ENCODE measurements at regions not wholly inside any gene's neighbourhood (a gene's known extent, or its start where the extent isn't known, plus 50 kb on each side); places are given as distances from the start of the nearest gene placed in this dataset.

GRCh38 chr7:41425926-41426325 lies 277.0 kb downstream of the INHBA start:
- Histone ChIP-seq H3K27me3 (ENCODE audit: control insufficient read depth in 2 of 2, insufficient read depth in 2 of 2, low read length in 2 of 2) (no peaks in the 10 kb centered on the region), H3K36me3 (replicated peaks in 1 of 2; ENCODE audit: control insufficient read depth in 1 of 2, insufficient read depth in 2 of 2, low read length in 2 of 2) (no peaks in the 10 kb centered on the region), H3K79me2 (ENCODE audit: insufficient read depth, low read length) (no peaks in the 10 kb centered on the region), H3K27ac (ENCODE audit: low read depth in 1 of 2, low read length in 2 of 2) (no peak overlapping the region), H3K9ac (ENCODE audit: insufficient read depth, low read length, poor library complexity, severe bottlenecking) (no peak overlapping the region), H2AFZ (ENCODE audit: insufficient read depth, low read depth, low read length, poor library complexity, severe bottlenecking) (no peak overlapping the region), H4K20me1 (ENCODE audit: insufficient read depth, low read length) (no peaks in the 10 kb centered on the region), H3K9me3 (replicated peaks in 1 of 2; ENCODE audit: control insufficient read depth in 1 of 2, insufficient read depth in 1 of 2, low read length in 2 of 2) (peaks cover 0 to 3% of the 10 kb centered on the region in 2 donors), H3K4me1 (ENCODE audit: control insufficient read depth in 1 of 2, insufficient read depth in 2 of 2, low read length in 2 of 2) (no peaks in the 10 kb centered on the region), H3K4me2 (replicated peaks; ENCODE audit: extremely low read depth, low read length, poor library complexity, severe bottlenecking) (no peak overlapping the region), H3K4me3 (replicated peaks in 1 of 3; ENCODE audit: low read depth in 2 of 3, low read length in 3 of 3) (no peak overlapping the region)
- WGBS (ENCODE audit: insufficient coverage), result no CpG with 5 or more reads among the region's 3 CpGs
- Mint-ChIP-seq H3K27me3 (ENCODE audit: low read depth in 3 of 3) (peaks cover 0 to 3% (median 2%) of the 10 kb centered on the region in 3 donors), H3K9me3 (peaks cover 0 to 11% (median 5%) of the 10 kb centered on the region in 7 donors), H3K4me1 (no peaks in the 10 kb centered on the region), H3K4me3 (no peak overlapping the region), H3K27ac (no peak overlapping the region), H3K36me3 (no peaks in the 10 kb centered on the region)
- TF ChIP-seq CTCF (IDR thresholded peaks at IDR 0.05), result no peak
- DNase-seq, result no peak
- intact Hi-C loops (cut with micrococcal nuclease), result no loop called here

GRCh38 chr7:41421056-41421455 lies 281.8 kb downstream of the INHBA start:
- Mint-ChIP-seq H3K27ac (no peak overlapping the region), H3K4me1 (no peaks in the 10 kb centered on the region), H3K9me3 (peaks cover 1 to 8% (median 6%) of the 10 kb centered on the region in 7 donors), H3K36me3 (no peaks in the 10 kb centered on the region), H3K27me3 (ENCODE audit: low read depth in 3 of 3) (no peaks in the 10 kb centered on the region), H3K4me3 (no peak overlapping the region)
- WGBS (ENCODE audit: insufficient coverage), result 83% methylated on average over 1 of the region's 3 CpGs
- H2AFZ ChIP-seq (ENCODE audit: insufficient read depth, low read depth, low read length, poor library complexity, severe bottlenecking), result no peak overlapping the region
- H3K4me3 ChIP-seq (replicated peaks in 1 of 3; ENCODE audit: low read depth in 2 of 3, low read length in 3 of 3), result no peak overlapping the region
- intact Hi-C loops (cut with micrococcal nuclease), result no loop called here
- H3K4me1 ChIP-seq (ENCODE audit: control insufficient read depth in 1 of 2, insufficient read depth in 2 of 2, low read length in 2 of 2), result no peaks in the 10 kb centered on the region
- H3K27ac ChIP-seq (ENCODE audit: low read depth in 1 of 2, low read length in 2 of 2), result no peak overlapping the region
- no peaks in the 10 kb centered on the region for H3K36me3 ChIP-seq (replicated peaks in 1 of 2; ENCODE audit: control insufficient read depth in 1 of 2, insufficient read depth in 2 of 2, low read length in 2 of 2)
- DNase-seq, result no peak
- no peaks in the 10 kb centered on the region for H4K20me1 ChIP-seq (ENCODE audit: insufficient read depth, low read length)
- no peak overlapping the region for H3K4me2 ChIP-seq (replicated peaks; ENCODE audit: extremely low read depth, low read length, poor library complexity, severe bottlenecking)
- no peaks in the 10 kb centered on the region for H3K79me2 ChIP-seq (ENCODE audit: insufficient read depth, low read length)
- H3K9me3 ChIP-seq (replicated peaks in 1 of 2; ENCODE audit: control insufficient read depth in 1 of 2, insufficient read depth in 1 of 2, low read length in 2 of 2), result peaks cover 0 to 3% of the 10 kb centered on the region in 2 donors
- no peak overlapping the region for H3K9ac ChIP-seq (ENCODE audit: insufficient read depth, low read length, poor library complexity, severe bottlenecking)
- H3K27me3 ChIP-seq (ENCODE audit: control insufficient read depth in 2 of 2, insufficient read depth in 2 of 2, low read length in 2 of 2), result no peaks in the 10 kb centered on the region
- TF ChIP-seq CTCF (IDR thresholded peaks at IDR 0.05), result no peak

All from CD14-positive monocyte (primary cell).